Activated naive CD4-positive, alpha-beta T cell treated with anti-CD3 and anti-CD28 coated beads for 36 hours (primary cell): ENCODE measurements at regions not wholly inside any gene's neighbourhood (a gene's known extent, or its start where the extent isn't known, plus 50 kb on each side); places are given as distances from the start of the nearest gene placed in this dataset.

Experiments
- CTCF ChIA-PET: fragments of 350-600 bp; sonication (Branson Sonifier 250); formaldehyde crosslinking; loops from one replicate; lab custom pipeline; 2021; ENCODE audit warnings: antibody characterized with exemption; lab: Charles Lee
- DNase-seq: peaks from one replicate; pipeline ENCODE4 v3.0.0-alpha.2; 2020
- H3K27ac Mint-ChIP-seq: one replicate; pipeline ENCODE4 v1.8.0; 2021; ENCODE audit warnings: mild to moderate bottlenecking, mixed read lengths
- H3K27me3 Mint-ChIP-seq: one replicate; pipeline ENCODE4 v1.8.0; 2021; ENCODE audit warnings: low read depth, mixed read lengths
- H3K36me3 Mint-ChIP-seq: one replicate; pipeline ENCODE4 v1.8.0; 2021; ENCODE audit warnings: low read depth, mixed read lengths
- H3K4me1 Mint-ChIP-seq: one replicate; pipeline ENCODE4 v1.8.0; 2021; ENCODE audit warnings: low read depth, mixed read lengths
- H3K4me3 Mint-ChIP-seq: one replicate; pipeline ENCODE4 v1.8.0; 2021; ENCODE audit warnings: mild to moderate bottlenecking, moderate library complexity, mixed read lengths
- H3K9me3 Mint-ChIP-seq: one replicate; pipeline ENCODE4 v1.8.0; 2021; ENCODE audit warnings: mixed read lengths
- intact Hi-C: fragments of 100-400 bp; cut with micrococcal nuclease; formaldehyde crosslinking; loops from one replicate; pipeline ENCODE4 v1.15.1; 2023

DNA sequence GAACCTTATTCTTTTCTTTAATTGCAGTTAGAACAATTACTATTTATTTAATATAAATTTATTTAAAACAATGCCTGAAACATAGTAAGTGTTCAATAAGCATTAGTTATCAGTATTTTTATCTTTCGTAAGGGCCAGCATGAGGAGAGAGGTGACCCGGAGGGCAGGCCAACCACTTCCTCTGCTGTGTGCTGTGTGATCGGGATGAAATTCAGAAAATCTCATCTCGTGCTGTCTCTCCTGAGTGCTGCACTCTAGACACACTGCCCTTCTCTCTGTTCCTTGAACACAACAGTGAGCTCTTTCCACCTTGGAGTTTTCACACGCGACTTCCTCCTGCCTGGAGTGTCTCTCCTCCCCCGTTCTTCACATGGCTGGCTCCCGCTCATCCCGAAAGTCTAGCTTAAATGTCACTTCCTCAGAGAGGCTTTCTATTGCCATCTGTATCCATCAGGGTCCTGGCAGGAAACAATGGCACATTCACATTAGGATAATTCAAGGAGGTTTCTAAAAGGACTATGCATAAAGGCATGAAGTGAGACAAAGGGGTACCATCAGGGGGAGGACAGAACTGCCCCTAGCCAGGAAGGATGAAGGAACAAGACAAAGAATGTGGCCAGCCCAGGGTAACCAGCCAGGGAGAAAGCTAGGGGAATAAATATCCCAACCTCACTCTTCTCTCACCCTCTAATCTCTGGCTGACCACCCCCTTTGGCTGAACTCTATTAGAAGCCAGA, 142.6 kb upstream of the GJB5 start:
- CTCF ChIA-PET, result no interaction called here
- H3K4me3 Mint-ChIP-seq, result no peak overlapping the region
- DNase-seq, result no peak
- H3K4me1 Mint-ChIP-seq, result no peaks in the 10 kb centered on the region
- H3K27ac Mint-ChIP-seq, result no peak overlapping the region
- peaks cover 26% of the 10 kb centered on the region for H3K27me3 Mint-ChIP-seq
- H3K36me3 Mint-ChIP-seq, result no peaks in the 10 kb centered on the region
- intact Hi-C loops, result no loop called here
- no peaks in the 10 kb centered on the region for H3K9me3 Mint-ChIP-seq

DNA sequence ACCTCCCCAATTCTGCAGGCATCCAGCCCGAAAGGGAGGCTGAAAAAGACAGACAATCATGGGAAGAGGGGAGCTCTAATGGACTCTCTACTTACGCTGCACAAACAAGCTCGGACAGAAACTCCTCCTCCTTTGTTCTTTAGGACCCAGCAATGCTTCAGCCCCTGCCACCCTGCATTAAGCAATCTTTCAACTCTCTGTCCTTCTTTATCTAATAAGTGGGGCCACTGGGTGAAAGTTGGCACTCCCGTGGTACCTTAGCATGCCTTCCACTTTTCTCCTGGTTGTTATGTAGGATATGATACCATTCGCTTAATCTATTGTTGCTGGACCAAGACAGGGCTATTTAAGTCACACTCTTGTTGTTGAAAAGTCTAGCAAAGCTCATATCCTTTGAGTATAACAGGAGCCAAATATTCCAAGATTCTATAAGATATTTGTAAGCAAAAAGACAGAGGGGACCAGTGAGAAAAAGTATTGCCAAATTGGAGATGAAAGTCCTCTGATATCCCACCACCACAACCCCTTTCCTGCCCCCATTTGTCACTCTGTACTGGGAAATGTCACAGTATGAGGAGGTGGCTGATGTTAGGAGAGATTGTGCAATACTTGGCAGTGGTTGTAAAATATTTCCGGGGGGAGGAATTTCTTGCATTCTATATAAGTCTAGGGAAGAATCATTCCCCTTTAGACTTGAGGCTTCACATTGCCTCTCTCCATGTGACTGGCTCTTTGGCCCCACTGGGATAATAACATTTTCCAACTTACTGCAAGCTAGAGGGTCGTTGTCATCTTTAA, 137.3 kb upstream of the GJB5 start:
- no peaks in the 10 kb centered on the region for H3K4me1 Mint-ChIP-seq
- H3K36me3 Mint-ChIP-seq, result no peaks in the 10 kb centered on the region
- intact Hi-C loops, result no loop called here
- no peak for DNase-seq
- no peak overlapping the region for H3K4me3 Mint-ChIP-seq
- H3K9me3 Mint-ChIP-seq, result no peaks in the 10 kb centered on the region
- CTCF ChIA-PET, result no interaction called here
- peaks cover 13% of the 10 kb centered on the region for H3K27me3 Mint-ChIP-seq
- H3K27ac Mint-ChIP-seq, result no peak overlapping the region

DNA sequence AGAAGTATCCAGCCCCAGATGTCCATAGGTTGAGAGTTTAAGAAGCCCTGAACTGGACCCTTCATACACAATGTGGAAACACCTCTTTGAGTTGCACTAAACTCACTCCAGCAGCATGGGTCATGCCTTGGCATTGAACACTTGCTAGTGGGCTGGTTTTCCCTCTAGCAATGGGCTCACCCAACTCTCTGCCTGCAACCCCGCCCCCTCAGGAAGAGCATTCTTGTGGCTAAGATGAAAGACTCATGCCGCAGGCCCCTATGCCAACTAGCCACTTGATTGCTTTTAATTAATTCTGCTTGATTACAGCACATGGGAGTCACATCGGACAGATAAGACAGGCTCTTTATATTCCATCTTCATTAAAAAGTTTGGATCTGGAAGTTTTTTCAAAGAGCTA, 136.5 kb upstream of the GJB5 start:
- Mint-ChIP-seq H3K4me3 (no peak overlapping the region), H3K9me3 (no peaks in the 10 kb centered on the region), H3K4me1 (no peaks in the 10 kb centered on the region), H3K36me3 (no peaks in the 10 kb centered on the region), H3K27ac (no peak overlapping the region), H3K27me3 (peaks cover 13% of the 10 kb centered on the region)
- intact Hi-C loops, result no loop called here
- no peak for DNase-seq
- CTCF ChIA-PET, result interaction anchor here (0.6 kb wide), 1 partner anchor 160 kb away, joined by 3 read pairs; no protein-coding TSS in a partner anchor

DNA sequence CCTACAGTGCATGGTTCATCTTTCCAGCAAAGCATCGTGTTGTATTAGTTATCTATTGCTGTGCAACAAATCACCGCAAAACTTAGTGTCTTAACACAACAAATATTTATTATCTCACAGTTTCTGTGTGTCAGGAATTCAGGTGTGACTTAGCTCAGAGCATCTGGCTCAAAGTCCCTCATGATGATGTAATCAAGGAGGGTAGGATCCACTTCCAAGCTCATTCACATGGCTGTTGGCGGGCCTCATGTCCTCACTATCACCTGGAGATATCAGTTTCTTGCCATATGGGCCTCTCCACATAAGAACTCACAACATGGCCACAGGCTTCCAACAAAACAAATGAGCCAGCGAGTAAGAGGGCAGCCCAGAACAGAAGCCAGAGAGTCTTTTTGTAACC, 135.6 kb upstream of the GJB5 start:
- no peak for DNase-seq
- no peak overlapping the region for H3K4me3 Mint-ChIP-seq
- H3K4me1 Mint-ChIP-seq, result no peaks in the 10 kb centered on the region
- H3K36me3 Mint-ChIP-seq, result no peaks in the 10 kb centered on the region
- no peak overlapping the region for H3K27ac Mint-ChIP-seq
- CTCF ChIA-PET, result interaction anchor here (0.6 kb wide), 1 partner anchor 159 kb away, joined by 3 read pairs; no protein-coding TSS in a partner anchor
- intact Hi-C loops, result no loop called here
- no peaks in the 10 kb centered on the region for H3K9me3 Mint-ChIP-seq
- H3K27me3 Mint-ChIP-seq, result peaks cover 11% of the 10 kb centered on the region

DNA sequence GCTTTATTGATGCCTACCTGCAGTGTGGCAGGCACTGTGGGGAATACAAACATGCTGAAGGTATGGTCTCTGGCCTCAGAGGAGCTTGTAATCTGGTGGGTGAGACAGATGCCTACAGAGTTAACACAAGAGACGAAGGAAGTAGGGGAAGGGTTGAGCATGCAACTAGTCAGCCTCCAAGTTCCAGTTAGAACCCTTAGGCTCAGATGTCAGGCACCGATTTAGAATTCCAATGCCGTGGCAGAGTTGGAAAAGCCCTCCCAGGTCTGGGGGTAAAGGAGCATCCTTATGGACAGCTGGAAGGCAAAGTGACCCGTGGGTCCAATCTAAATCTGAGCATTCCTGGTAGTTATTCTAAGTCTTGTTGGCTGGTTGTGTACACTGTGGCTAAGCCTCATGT, 132.9 kb upstream of the GJB5 start:
- Mint-ChIP-seq H3K27me3 (peaks cover 12% of the 10 kb centered on the region), H3K4me1 (no peaks in the 10 kb centered on the region), H3K9me3 (no peaks in the 10 kb centered on the region), H3K36me3 (no peaks in the 10 kb centered on the region), H3K27ac (no peak overlapping the region), H3K4me3 (no peak overlapping the region)
- CTCF ChIA-PET, result no interaction called here
- intact Hi-C loops, result no loop called here
- no peak for DNase-seq

DNA sequence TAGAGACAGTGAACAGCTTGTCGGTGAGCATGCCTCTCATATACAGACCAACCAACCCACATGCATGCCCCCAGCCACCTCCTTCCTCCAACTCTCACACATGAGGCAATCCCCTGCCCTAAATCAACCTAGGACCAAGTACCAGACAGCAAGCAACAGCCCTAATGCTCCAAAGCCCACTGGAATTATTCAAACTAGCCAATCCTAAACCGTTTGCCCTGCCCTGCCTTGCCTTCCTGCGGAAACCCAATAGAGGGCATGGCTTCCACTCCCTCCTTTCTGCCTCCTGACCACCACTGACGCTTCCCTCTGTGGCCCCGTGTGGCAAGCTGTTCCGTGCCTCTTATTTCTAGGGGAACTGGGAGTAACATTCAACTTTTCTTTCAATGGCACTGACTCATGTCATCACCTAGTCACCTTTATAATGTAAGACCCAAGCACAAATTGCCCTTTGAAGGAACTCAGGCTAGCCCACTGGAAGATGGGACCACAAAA, 129.3 kb upstream of the GJB5 start:
- no peak overlapping the region for H3K27ac Mint-ChIP-seq
- no peaks in the 10 kb centered on the region for H3K4me1 Mint-ChIP-seq
- intact Hi-C loops, result no loop called here

DNA sequence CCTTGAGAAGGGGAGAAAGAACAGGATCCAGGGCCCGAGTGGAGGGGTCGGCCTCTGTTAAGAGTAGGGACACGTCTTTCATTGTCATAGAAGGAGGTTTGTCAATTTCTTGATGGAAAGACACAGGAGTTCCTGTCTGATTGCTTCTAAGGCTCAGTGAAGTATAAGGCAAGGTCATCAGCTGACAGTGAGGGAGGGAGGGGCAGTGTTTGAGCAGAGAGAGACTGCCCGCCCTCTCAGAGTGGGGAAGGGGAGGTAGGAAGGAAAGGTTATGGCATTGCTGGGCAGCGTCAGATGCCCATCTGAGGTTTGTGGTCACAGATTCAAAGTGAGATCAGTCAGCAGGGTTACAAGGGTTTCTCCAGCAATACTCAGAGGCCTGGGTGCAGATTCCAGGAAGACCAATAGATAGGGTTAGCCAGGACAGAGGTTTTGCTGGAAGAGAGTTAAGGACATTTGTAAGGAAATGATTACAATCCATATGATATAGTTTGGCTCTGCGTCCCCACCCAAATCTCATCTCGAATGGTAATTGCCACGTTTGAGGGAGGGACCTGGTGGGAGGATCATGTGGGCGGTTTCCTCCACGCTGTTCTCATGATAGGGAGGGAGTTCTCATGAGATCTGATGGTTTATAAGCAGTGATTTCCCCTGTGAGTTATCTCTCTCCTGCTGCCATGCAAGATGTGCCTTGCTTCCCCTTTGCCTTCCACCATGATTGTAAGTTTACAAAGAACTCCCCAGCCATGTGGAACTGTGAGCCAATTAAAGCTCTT, 127.2 kb upstream of the GJB5 start:
- DNase-seq, result no peak
- Mint-ChIP-seq H3K36me3 (no peaks in the 10 kb centered on the region), H3K9me3 (no peaks in the 10 kb centered on the region), H3K27ac (no peak overlapping the region), H3K27me3 (peaks cover 6% of the 10 kb centered on the region), H3K4me1 (no peaks in the 10 kb centered on the region), H3K4me3 (no peak overlapping the region)
- intact Hi-C loops, result no loop called here
- CTCF ChIA-PET, result no interaction called here

More for the DNA sequence above, 129.3 kb upstream of the GJB5 start:
- Mint-ChIP-seq H3K36me3 (no peaks in the 10 kb centered on the region), H3K27me3 (peaks cover 9% of the 10 kb centered on the region), H3K9me3 (no peaks in the 10 kb centered on the region), H3K4me3 (no peak overlapping the region)
- no peak for DNase-seq
- CTCF ChIA-PET, result no interaction called here

DNA sequence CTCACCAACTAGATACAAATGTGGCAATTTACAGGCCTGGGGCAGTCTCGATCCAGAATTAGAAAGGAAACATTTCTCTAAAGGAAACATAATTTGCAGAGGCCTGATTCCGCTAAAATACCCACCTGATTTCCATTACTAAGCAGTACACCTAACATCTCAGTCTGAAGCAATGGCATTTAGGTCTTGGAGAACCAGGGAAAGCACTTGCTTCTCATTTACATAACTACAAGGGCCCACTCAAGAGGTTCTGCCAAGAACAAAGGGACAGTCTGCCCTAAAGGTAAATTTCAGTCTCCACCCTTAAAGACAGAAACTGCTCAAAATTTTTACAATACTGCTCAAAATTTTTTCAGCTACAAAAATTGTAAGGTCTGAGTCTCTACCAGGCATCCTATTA, 123.7 kb upstream of the GJB5 start:
- intact Hi-C loops, result no loop called here
- Mint-ChIP-seq H3K9me3 (no peaks in the 10 kb centered on the region), H3K4me3 (no peak overlapping the region), H3K27me3 (peaks cover 4% of the 10 kb centered on the region), H3K36me3 (no peaks in the 10 kb centered on the region), H3K4me1 (no peaks in the 10 kb centered on the region), H3K27ac (no peak overlapping the region)
- DNase-seq, result no peak
- CTCF ChIA-PET, result no interaction called here

DNA sequence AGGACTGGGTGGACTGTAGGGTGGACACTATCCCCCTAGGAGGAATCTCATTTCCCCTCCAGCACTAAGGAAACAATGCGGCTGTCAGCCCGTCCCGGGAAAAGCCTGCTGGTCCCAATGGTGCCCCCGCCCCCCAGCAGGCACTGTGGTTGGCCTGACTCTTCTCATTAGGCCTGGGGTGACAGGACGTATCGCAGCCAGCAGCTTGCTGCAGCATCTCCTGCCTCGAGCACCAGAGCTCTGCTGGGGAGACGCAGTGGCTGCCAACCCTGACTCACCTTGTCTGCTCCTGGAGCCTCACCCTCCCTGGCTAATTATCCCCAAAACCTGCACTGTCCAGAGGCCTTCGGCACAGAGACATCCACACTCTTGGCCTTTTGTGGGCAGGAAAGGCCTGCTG, 115.1 kb upstream of the GJB5 start:
- Mint-ChIP-seq H3K4me1 (no peaks in the 10 kb centered on the region), H3K36me3 (no peaks in the 10 kb centered on the region), H3K9me3 (peaks cover 1% of the 10 kb centered on the region), H3K4me3 (no peak overlapping the region), H3K27me3 (peaks cover 19% of the 10 kb centered on the region), H3K27ac (no peak overlapping the region)
- DNase-seq, result no peak
- intact Hi-C loops, result no loop called here
- CTCF ChIA-PET, result no interaction called here

DNA sequence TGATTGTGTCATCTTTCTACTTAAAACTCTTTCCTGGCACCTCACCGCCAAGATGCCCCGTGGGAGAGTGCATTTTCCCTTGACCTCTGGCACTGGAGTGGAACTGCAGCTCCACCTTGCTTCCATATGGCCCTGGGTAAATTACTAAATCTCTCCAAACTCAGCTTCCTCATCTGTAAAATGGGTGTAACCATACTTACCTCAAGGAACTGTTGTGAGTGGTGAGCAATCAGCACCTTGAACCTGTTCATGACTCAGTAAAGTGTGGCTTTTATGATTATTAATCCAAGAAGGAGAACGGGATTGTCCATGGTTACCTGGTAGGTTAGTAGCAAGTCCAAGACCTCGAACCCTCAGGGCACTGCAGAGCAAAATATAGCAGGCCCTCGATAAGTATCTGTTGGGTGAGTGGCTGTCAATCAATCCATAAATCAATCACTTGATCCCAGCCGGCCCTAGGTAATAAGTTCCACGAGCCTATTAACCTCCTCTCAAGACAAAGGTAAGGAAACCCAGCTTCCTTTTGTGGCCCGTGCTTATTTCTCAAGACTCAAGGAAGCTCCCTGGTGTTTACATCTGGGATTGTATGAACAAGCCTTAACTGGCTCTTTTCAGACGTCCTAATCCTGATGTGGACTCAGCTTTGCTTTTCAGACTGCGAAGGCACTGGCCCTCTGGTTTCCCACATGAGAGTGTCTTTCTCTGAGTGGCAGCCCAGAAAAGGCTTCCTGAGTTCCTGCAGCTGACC, 114.0 kb upstream of the GJB5 start:
- Mint-ChIP-seq H3K36me3 (no peaks in the 10 kb centered on the region), H3K27me3 (peaks cover 24% of the 10 kb centered on the region), H3K4me1 (no peaks in the 10 kb centered on the region), H3K27ac (no peak overlapping the region), H3K4me3 (no peak overlapping the region), H3K9me3 (peaks cover 1% of the 10 kb centered on the region)
- CTCF ChIA-PET, result no interaction called here
- DNase-seq, result no peak
- intact Hi-C loops, result no loop called here

DNA sequence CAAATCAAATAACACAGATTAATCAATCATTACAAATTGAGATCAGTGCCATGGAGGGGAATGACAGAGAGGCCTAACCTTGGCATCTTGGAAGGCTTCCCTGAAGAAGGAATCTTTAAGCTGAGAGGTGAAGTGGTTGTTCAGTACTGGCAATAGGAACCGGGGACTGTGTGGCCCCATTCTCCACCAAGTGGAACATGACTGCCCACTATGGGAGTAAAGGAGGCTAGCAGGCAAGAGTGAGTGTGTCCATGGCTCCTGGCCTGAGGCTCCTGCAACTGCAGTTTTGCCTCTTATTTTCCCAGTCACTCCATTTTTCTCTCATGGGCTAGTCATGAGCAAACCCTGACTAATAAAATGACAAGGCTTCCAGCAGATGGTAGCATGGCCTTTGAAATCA, 112.2 kb upstream of the GJB5 start:
- intact Hi-C loops, result no loop called here
- DNase-seq, result no peak
- Mint-ChIP-seq H3K36me3 (no peaks in the 10 kb centered on the region), H3K9me3 (no peaks in the 10 kb centered on the region), H3K4me1 (no peaks in the 10 kb centered on the region), H3K27ac (no peak overlapping the region), H3K27me3 (peaks cover 30% of the 10 kb centered on the region), H3K4me3 (no peak overlapping the region)
- CTCF ChIA-PET, result no interaction called here
